GM12878 (cell line): ENCODE measurements at regions not wholly inside any gene's neighbourhood (a gene's known extent, or its start where the extent isn't known, plus 50 kb on each side); places are given as distances from the start of the nearest gene placed in this dataset.

ENCODE experiments used
- BHLHE40 ChIP-seq, 2 experiments: fragments of 450-650 bp in 1 of 2; IDR thresholded peaks; 2 replicates each; pipeline ENCODE4 v1.6.1; 2011 to 2017; ENCODE audit warnings: low read depth in 2 of 2, borderline replicate concordance in 1 of 2, improper control_type of control experiment in 1 of 2, low read length in 1 of 2, mild to moderate bottlenecking in 1 of 2
- CTCF ChIP-seq, 3 experiments: IDR thresholded peaks in 2 of 3; conservative IDR thresholded peaks in 1 of 3; 2 replicates each; pipeline ENCODE4 v1.5.1; 2011; ENCODE audit warnings: low read depth in 3 of 3, low read length in 3 of 3, mild to moderate bottlenecking in 3 of 3, control low read depth in 2 of 3, moderate library complexity in 2 of 3, inconsistent platforms in 1 of 3, mixed read lengths in 1 of 3; ENCODE audit not compliant: control insufficient read depth in 2 of 3, insufficient read depth in 1 of 3; ENCODE audit errors: extremely low read depth in 1 of 3
- DPF2 ChIP-seq: fragments of 450-650 bp; IDR thresholded peaks from 2 replicates; pipeline ENCODE4 v1.6.1; 2017; ENCODE audit warnings: mild to moderate bottlenecking
- EZH2 ChIP-seq: IDR thresholded peaks from 2 replicates; pipeline ENCODE4 v1.6.1; 2012; ENCODE audit warnings: low read depth, mild to moderate bottlenecking, control low read depth, inconsistent platforms, low read length, borderline replicate concordance; ENCODE audit not compliant: control insufficient read depth
- JUND ChIP-seq: IDR thresholded peaks from 2 replicates; pipeline ENCODE4 v1.6.1; 2012; ENCODE audit warnings: low read depth, mild to moderate bottlenecking, low read length, improper control_type of control experiment, moderate library complexity
- MTA3 ChIP-seq: IDR thresholded peaks from 2 replicates; pipeline ENCODE4 v1.6.1; 2012; ENCODE audit warnings: low read length, inconsistent platforms, borderline replicate concordance
- POLR2A ChIP-seq: IDR thresholded peaks from 2 replicates; pipeline ENCODE4 v1.6.1; 2011; ENCODE audit warnings: low read depth, mild to moderate bottlenecking, low read length
- POLR2AphosphoS5 ChIP-seq: IDR thresholded peaks from 2 replicates; pipeline ENCODE4 v1.6.1; 2011; ENCODE audit warnings: mild to moderate bottlenecking, low read length, inconsistent platforms
- SMARCA5 ChIP-seq: fragments of 450-650 bp; IDR thresholded peaks from 2 replicates; pipeline ENCODE4 v1.6.1; 2017; ENCODE audit warnings: mild to moderate bottlenecking

- no peak for TF ChIP-seq CTCF (IDR thresholded peaks at IDR 0.05 in 2 of 3, conservative IDR thresholded peaks at IDR 0.05 in 1 of 3; ENCODE audit: control insufficient read depth in 2 of 3, extremely low read depth in 1 of 3, insufficient read depth in 1 of 3, low read depth in 3 of 3, low read length in 3 of 3)
- no peak for TF ChIP-seq EZH2
- no peak for TF ChIP-seq POLR2A
- no peak for TF ChIP-seq SMARCA5
- TF ChIP-seq BHLHE40 (IDR thresholded peaks at IDR 0.05; ENCODE audit: borderline replicate concordance in 1 of 2, low read depth in 2 of 2, low read length in 1 of 2), result no peak
- TF ChIP-seq MTA3, result no peak
- TF ChIP-seq DPF2, result no peak
- TF ChIP-seq POLR2AphosphoS5, result no peak
- no peak for TF ChIP-seq JUND
These were observed 601.8 kb upstream of the ZFP42 start for GRCh38 chr4:187393531-187394344.
